Hepatocyte (in vitro differentiated cells): ENCODE measurements at regions not wholly inside any gene's neighbourhood (a gene's known extent, or its start where the extent isn't known, plus 50 kb on each side); places are given as distances from the start of the nearest gene placed in this dataset.

ENCODE experiments used
- EZH2 ChIP-seq: fragments of 200-600 bp; sonication (generic); IDR thresholded peaks from 2 replicates; pipeline ENCODE4 v1.6.1; 2016; ENCODE audit warnings: antibody characterized with exemption, mild to moderate bottlenecking, borderline replicate concordance
- TF ChIP-seq, protein P1 (sequence below): fragments of 200-600 bp; sonication (generic); IDR thresholded peaks from 2 replicates; pipeline ENCODE4 v1.5.1; 2016; ENCODE audit warnings: antibody characterized with exemption, mild to moderate bottlenecking; ENCODE audit not compliant: poor library complexity

DNA sequence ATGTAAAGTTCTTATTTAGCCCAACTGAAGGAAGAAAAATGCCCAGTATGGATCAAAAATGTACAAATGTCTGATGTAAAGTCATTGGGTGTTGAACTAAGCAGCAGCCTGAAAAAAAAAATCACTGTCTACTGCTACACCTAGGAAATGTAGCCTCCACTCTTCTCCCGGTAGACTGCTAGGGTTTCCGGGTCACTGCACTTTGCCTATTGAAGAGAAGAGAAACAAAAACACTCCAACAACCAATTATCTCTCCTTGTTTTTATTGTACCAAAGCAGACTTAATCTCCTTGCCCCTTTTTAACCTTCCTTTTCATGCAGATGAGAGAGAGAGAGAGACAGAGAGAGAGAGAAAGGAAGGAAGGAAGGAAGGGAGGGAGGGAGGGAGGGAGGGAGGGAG is 140.2 kb upstream of the SETMAR start:
- TF ChIP-seq, protein P1, sequence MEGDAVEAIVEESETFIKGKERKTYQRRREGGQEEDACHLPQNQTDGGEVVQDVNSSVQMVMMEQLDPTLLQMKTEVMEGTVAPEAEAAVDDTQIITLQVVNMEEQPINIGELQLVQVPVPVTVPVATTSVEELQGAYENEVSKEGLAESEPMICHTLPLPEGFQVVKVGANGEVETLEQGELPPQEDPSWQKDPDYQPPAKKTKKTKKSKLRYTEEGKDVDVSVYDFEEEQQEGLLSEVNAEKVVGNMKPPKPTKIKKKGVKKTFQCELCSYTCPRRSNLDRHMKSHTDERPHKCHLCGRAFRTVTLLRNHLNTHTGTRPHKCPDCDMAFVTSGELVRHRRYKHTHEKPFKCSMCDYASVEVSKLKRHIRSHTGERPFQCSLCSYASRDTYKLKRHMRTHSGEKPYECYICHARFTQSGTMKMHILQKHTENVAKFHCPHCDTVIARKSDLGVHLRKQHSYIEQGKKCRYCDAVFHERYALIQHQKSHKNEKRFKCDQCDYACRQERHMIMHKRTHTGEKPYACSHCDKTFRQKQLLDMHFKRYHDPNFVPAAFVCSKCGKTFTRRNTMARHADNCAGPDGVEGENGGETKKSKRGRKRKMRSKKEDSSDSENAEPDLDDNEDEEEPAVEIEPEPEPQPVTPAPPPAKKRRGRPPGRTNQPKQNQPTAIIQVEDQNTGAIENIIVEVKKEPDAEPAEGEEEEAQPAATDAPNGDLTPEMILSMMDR = no peak
- TF ChIP-seq EZH2 = no peak
